ENCODE measurements at regions not wholly inside any gene's neighbourhood (a gene's known extent, or its start where the extent isn't known, plus 50 kb on each side); places are given as distances from the start of the nearest gene placed in this dataset.
"Not testable (repeated sequence)": the region's sequence is repeated elsewhere in the genome, so short reads cannot be mapped to it uniquely, and the experiment has no call there.

GRCh38 chr6:68194846-68195478, 440.1 kb upstream of the ADGRB3 start:
- DNase-seq (ENCODE audit: low spot score in 2 of 2) = no peak
- H3K4me1 ChIP-seq = no peaks in the 10 kb centered on the region
- no peak for TF ChIP-seq CTCF (IDR thresholded peaks at IDR 0.05)
- no peaks in the 10 kb centered on the region for H3K27me3 ChIP-seq
- intact Hi-C loops (cut with DNase I) = no loop called here
- no peak overlapping the region for H3K27ac ChIP-seq
- no peak overlapping the region for H3K4me3 ChIP-seq
- no peaks in the 10 kb centered on the region for H3K36me3 ChIP-seq
- H3K9me3 ChIP-seq = no peaks in the 10 kb centered on the region

- no peaks in the 10 kb centered on the region for H3K9me3 ChIP-seq
- no peak overlapping the region for H3K4me3 ChIP-seq
- intact Hi-C loops (cut with DNase I) = no loop called here
- TF ChIP-seq CTCF (IDR thresholded peaks at IDR 0.05) = no peak
- no peaks in the 10 kb centered on the region for H3K4me1 ChIP-seq
- H3K27me3 ChIP-seq = no peaks in the 10 kb centered on the region
- H3K36me3 ChIP-seq = no peaks in the 10 kb centered on the region
- no peak overlapping the region for H3K27ac ChIP-seq
- no peak for DNase-seq (ENCODE audit: low spot score in 2 of 2)
Measured at GRCh38 chr6:68192988-68193387, 442.1 kb upstream of the ADGRB3 start.

- no peak for DNase-seq (ENCODE audit: low spot score in 2 of 2)
- Histone ChIP-seq H3K27me3 (no peaks in the 10 kb centered on the region), H3K9me3 (no peaks in the 10 kb centered on the region), H3K4me1 (no peaks in the 10 kb centered on the region), H3K4me3 (no peak overlapping the region), H3K27ac (no peak overlapping the region), H3K36me3 (no peaks in the 10 kb centered on the region)
- TF ChIP-seq CTCF (IDR thresholded peaks at IDR 0.05) = no peak
- intact Hi-C loops (cut with DNase I) = no loop called here
Measured at GRCh38 chr6:68189217-68189815, 445.8 kb upstream of the ADGRB3 start.

- H3K36me3 ChIP-seq = no peaks in the 10 kb centered on the region
- no peak for TF ChIP-seq CTCF (IDR thresholded peaks at IDR 0.05)
- no peaks in the 10 kb centered on the region for H3K9me3 ChIP-seq
- H3K4me3 ChIP-seq = no peak overlapping the region
- H3K27me3 ChIP-seq = no peaks in the 10 kb centered on the region
- H3K4me1 ChIP-seq = no peaks in the 10 kb centered on the region
- no peak for DNase-seq (ENCODE audit: low spot score in 2 of 2)
- intact Hi-C loops (cut with DNase I) = no loop called here
- no peak overlapping the region for H3K27ac ChIP-seq
Measured at GRCh38 chr6:68186870-68187269, 448.2 kb upstream of the ADGRB3 start.

- no peaks in the 10 kb centered on the region for H3K27me3 ChIP-seq
Measured at GRCh38 chr6:68182386-68182785, 452.7 kb upstream of the ADGRB3 start.

GRCh38 chr6:68181027-68181426, 454.1 kb upstream of the ADGRB3 start:
- DNase-seq (ENCODE audit: low spot score in 2 of 2); H3K9me3 ChIP-seq; intact Hi-C loops (cut with DNase I): not testable (repeated sequence)

More at GRCh38 chr6:68182386-68182785, 452.7 kb upstream of the ADGRB3 start:
- no peaks in the 10 kb centered on the region for H3K4me1 ChIP-seq
- no peak for TF ChIP-seq CTCF (IDR thresholded peaks at IDR 0.05)
- H3K9me3 ChIP-seq = no peaks in the 10 kb centered on the region
- H3K36me3 ChIP-seq = no peaks in the 10 kb centered on the region
- no peak for DNase-seq (ENCODE audit: low spot score in 2 of 2)
- no peak overlapping the region for H3K27ac ChIP-seq
- no peak overlapping the region for H3K4me3 ChIP-seq
- intact Hi-C loops (cut with DNase I) = no loop called here

More at GRCh38 chr6:68181027-68181426, 454.1 kb upstream of the ADGRB3 start:
- not testable (repeated sequence) for H3K36me3 ChIP-seq, H3K4me1 ChIP-seq, H3K27me3 ChIP-seq, H3K4me3 ChIP-seq, H3K27ac ChIP-seq

All from ascending aorta (tissue), 2 donors.